ENCODE measurements at regions not wholly inside any gene's neighbourhood (a gene's known extent, or its start where the extent isn't known, plus 50 kb on each side); places are given as distances from the start of the nearest gene placed in this dataset.
"Not testable (repeated sequence)": the region's sequence is repeated elsewhere in the genome, so short reads cannot be mapped to it uniquely, and the experiment has no call there.

- DNase-seq (ENCODE audit: low read depth) = not testable (repeated sequence)
These were observed 53.4 kb upstream of the MED14 start for GRCh38 chrX:40788698-40789097.

DNA sequence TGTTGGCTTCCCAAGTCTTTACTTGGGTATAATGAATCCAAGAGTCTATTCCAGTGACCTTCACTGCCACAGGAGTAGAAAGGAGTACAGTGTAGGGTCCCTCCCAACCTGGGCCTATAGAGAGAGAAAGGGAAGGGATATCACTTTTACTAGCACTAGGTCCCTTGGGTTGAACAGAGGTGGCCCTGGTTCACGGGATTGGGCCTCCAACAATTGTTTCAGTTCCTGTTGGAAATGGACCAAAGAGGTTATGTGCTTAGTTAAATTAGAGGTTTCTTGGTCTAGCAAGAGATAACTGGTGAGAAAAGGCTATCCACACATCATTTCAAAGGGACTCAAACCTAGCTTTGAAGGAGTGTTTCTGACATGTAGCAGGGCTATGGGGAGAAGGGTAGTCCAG lies 57.1 kb upstream of the MED14 start:
- DNase-seq (ENCODE audit: low read depth) = no peak

DNA sequence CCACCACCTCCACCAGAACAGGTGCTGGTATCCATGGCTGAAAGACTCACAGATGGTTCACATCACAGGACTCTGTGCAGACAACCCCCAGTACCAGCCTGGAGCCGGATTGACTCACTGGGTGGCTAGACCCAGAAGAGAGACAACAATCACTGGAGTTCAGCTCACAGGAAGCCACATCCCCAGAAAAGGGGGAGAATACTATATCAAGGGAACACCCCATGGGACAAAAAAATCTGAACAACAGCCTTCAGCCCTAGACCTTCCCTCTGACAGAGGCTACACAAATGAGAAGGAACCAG lies 59.4 kb upstream of the MED14 start:
- DNase-seq (ENCODE audit: low read depth) = not testable (repeated sequence)

GRCh38 chrX:40799745-40800144 lies 64.4 kb upstream of the MED14 start:
- not testable (repeated sequence) for DNase-seq (ENCODE audit: low read depth)

GRCh38 chrX:40805404-40805803 lies 70.1 kb upstream of the MED14 start:
- no peak for DNase-seq (ENCODE audit: low read depth)

DNA sequence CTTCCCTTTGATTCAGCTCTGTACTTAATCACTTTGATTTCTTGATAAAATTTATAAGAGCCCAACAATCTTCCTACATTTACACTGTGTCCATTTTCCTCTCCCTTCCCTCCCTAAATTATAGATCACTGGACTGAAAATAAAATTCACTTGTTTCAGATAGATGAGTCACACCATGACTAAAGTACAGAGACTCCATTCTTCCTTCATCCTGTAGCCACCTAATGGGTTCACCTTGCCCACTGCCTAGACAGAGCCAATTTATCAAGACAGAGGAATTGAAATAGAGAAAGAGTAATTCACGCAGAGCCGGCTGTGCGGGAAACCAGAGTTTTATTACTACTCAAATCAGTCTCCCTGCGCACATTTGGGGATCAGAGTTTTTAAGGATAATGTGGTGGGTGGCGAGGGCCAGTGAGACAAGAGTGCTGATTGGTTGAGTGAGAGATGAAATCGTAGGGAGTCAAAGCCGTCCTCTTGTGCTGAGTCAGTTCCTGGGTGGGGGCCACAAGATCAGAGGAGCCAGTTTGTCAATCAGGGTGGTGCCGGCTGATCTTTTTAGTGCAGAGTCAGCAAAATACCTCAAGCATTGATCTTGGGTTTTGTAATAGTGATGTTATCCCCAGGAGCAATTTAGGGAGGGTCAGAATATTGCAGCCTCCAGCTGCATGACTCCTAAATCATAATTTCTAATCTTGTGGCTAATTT lies 71.3 kb upstream of the MED14 start:
- DNase-seq (ENCODE audit: low read depth) = no peak

DNA sequence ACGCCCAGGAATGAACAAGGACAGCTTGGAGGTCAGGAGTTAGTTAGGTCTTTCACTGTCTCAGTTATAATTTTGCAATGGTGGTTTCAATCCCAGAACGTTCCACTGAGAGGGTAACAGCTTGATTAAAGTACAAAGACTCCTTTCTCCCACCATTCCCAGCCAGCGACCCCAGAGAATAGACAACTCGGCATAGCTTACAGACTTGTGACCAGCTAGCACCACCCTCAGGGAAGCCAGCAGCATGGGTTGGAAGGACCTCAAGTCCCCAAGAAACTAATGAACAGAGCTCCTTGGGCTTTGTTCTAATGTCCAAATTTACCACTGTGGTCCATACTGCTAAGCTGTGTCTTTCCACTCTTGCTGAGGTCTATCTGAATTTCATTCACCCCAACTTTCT lies 72.0 kb upstream of the MED14 start:
- DNase-seq (ENCODE audit: low read depth) = no peak

- no peak for DNase-seq (ENCODE audit: low read depth)
These were observed 72.9 kb upstream of the MED14 start for GRCh38 chrX:40808203-40808602.

- no peak for DNase-seq (ENCODE audit: low read depth)
These were observed 73.9 kb upstream of the MED14 start for GRCh38 chrX:40809210-40809609.

DNA sequence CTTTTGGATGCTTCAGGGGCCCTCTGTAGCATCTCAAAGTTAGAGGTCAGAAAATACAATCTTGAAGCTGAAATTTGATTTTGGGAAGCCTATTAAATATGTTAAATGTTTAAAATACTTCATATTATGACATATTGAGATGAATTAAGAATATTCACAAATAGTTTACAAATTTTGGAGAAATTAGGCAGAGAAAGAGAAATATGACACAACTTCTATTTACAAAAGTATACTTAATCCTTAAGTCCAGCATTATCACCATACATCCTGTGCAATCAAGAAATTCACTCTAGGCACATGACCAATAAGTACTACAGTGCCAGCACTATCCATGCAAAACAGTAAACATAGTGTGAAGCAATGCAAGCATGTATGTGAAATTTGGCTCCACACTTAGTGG lies 79.7 kb upstream of the MED14 start:
- not testable (repeated sequence) for DNase-seq (ENCODE audit: low read depth)

- DNase-seq (ENCODE audit: low read depth) = no peak
These were observed 81.6 kb upstream of the MED14 start for GRCh38 chrX:40816906-40817305.

DNA sequence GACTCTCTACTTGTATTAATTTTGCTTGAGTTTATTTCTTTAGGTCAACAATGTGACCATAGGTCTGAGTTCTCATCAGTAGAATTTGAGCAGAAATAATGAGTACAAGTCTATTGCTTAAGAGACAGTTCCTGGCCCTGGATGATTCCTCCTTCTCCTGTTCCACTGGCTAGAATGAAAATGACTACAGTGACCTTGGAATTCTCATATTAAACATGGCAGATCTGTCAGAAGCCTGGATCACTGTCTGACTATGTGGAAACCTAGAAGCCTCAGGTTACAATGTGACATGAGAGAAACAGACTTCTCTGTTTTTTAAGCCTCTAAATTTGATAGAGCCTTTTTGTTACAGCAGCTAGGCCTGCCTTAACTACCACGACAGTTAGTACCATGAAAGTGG lies 82.9 kb upstream of the MED14 start:
- DNase-seq (ENCODE audit: low read depth) = no peak

GRCh38 chrX:40821780-40822179 lies 86.4 kb upstream of the MED14 start:
- DNase-seq (ENCODE audit: low read depth) = no peak

DNA sequence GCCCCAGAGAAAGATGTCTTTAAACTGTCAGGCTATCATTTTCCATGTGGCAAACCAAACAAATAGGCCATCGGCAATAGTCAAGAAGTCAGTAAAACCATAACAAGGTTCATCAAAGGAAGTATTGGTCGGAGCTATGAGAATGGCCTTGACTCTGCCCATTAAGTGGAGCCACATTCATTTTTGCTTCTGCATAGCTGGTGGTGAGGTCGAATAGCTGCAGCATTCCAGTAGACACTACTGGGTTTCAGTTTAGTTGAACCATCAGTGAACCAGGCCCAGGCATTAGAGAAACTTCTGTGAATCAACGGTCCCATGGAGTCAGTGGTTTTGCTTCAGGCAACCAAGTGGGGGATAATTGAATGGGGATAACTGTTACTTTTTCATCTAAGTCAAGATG lies 92.0 kb upstream of the MED14 start:
- DNase-seq (ENCODE audit: low read depth) = no peak

- no peak for DNase-seq (ENCODE audit: low read depth)
These were observed 96.4 kb upstream of the MED14 start for GRCh38 chrX:40831750-40832149.

- no peak for DNase-seq (ENCODE audit: low read depth)
These were observed 97.4 kb upstream of the MED14 start for GRCh38 chrX:40832723-40833122.

GRCh38 chrX:40834225-40834624 lies 98.9 kb upstream of the MED14 start:
- DNase-seq (ENCODE audit: low read depth) = no peak

GRCh38 chrX:40835526-40835925 lies 100.2 kb upstream of the MED14 start:
- no peak for DNase-seq (ENCODE audit: low read depth)

GRCh38 chrX:40843643-40844042 lies 108.3 kb upstream of the MED14 start:
- DNase-seq (ENCODE audit: low read depth) = no peak

GRCh38 chrX:40844471-40844870 lies 109.1 kb upstream of the MED14 start:
- DNase-seq (ENCODE audit: low read depth) = no peak

DNA sequence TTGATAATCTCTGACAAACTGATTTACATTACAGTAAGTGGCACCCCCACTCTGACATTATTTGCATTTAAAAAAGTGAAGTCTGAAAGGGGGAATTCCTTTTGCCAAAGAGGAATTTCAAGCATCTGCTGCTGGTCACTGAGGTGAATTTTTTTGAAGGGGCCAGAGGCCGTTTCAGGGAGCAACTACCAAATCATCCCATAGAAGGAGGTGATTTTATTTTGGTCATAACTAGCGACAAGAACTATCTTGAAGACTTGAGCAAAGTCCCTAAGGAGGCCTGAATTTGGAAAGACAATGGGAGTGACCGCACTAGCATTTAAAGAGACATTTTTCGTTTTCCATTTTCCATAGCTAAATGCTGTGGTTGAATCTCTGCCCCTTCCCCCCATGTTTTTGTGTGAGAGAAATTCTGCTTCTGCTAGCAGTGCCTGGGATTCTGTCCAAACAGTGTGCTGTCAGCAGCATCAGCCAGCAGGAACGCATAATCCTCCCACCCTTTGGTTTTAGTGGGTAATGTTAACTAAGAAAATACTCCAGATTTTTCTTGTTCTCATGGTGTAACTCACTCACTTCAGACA lies 110.1 kb upstream of the MED14 start:
- DNase-seq (ENCODE audit: low read depth) = no peak

DNA sequence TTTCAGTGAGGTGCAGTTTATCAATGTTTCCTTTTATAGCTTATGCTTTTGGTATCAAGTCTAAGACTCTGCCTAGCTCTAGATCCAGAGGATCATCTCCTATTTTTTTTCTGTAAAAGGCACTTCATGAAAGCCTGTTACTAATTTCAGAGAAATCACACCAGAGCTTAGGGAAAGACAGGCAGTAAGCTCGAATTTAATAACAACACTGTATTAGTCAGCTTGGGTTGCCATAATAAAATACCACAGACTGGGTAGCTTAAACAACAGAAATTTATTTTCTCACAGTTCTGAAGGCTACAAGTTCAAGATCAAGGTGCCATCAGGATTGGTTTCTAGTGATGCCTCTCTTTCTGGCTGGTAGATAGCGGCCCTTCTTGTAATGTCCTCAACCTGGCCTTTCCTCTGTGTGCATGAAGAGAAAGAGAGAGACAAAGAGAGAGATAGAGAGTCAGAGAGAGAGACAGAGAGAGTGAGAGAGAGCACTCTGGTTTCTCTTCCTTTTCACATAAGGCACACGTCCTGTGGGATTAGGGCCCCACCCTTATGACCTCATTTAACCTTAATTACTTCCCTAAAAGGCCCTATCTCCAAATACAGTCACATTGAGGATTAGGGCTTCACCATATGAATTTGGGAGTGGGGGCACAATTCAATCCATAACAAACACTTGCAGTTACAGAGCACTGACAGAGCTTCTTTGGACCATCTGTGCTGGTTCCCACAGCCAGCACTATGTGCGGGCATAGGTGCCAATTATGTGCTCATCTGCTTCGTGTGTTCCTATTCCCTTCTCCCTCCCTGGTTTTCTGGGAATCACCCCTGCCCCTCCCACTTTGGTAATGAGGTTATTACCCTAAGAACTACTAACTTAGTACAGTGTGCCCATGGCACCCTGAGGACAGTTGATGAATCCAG lies 114.8 kb upstream of the MED14 start:
- DNase-seq (ENCODE audit: low read depth) = no peak

DNA sequence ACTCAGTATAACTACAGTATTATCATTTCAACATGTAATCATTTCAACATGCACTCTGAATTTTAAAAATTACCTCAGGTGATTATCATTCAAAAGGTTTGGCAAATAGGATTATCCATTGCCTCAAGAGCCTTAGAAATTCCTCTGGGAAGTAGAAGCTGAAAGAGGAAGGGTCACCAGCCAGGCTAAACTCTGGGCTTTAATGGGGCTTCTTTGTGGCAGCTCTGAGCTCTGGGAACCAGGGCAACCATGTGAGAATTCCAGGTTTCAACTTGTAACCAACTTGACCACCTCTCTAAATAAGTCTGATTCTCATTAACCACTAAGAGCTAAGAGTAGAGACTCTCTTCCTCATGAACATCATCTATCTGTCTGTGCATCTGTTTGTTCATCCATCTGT lies 117.2 kb upstream of the MED14 start:
- DNase-seq (ENCODE audit: low read depth) = no peak

Measured in T follicular helper cell (primary cell).